H1 (cell line): ENCODE measurements at regions not wholly inside any gene's neighbourhood (a gene's known extent, or its start where the extent isn't known, plus 50 kb on each side); places are given as distances from the start of the nearest gene placed in this dataset.

Experiments used
- CTCF ChIA-PET: fragments of 300-600 bp; sonication (Branson Sonifier 250); formaldehyde crosslinking; loops from one replicate; lab custom pipeline; 2021; ENCODE audit not compliant: partially characterized antibody; lab: Charles Lee
- POLR2A ChIA-PET: fragments of 300-600 bp; sonication (Branson Sonifier 250); formaldehyde crosslinking; loops from one replicate; lab custom pipeline; 2021; ENCODE audit warnings: inconsistent platforms; ENCODE audit not compliant: partially characterized antibody; lab: Charles Lee
- DNase-seq, 2 experiments: peaks; one replicate each; pipeline versions ENCODE4 v3.0.0 to v3.0.0-alpha.2; 2010 to 2022; ENCODE audit warnings: low spot score in 2 of 2, low read depth in 1 of 2, mixed read lengths in 1 of 2
- FAIRE-seq: peaks from 2 replicates; lab custom pipeline; 2011; peaks lifted over from hg19 to GRCh38; lab: Jason Lieb, UNC
- H2AFZ ChIP-seq: 2 replicates; pipeline ENCODE4 v1.8.1; 2012; ENCODE audit warnings: low read length, inconsistent platforms
- H2AK5ac ChIP-seq: 2 replicates; pipeline ENCODE4 v1.6.1; 2013; ENCODE audit warnings: low read depth, low read length
- H2BK120ac ChIP-seq: replicated peaks from 2 replicates; pipeline ENCODE3; 2013; ENCODE audit warnings: low read depth, low read length, inconsistent platforms
- H2BK12ac ChIP-seq: 2 replicates; pipeline ENCODE4 v1.6.1; 2013; ENCODE audit warnings: low read depth, low read length
- H2BK15ac ChIP-seq: 2 replicates; pipeline ENCODE4 v1.6.1; 2013; ENCODE audit warnings: low read length
- H2BK20ac ChIP-seq: 2 replicates; pipeline ENCODE4 v1.6.1; 2013; ENCODE audit warnings: low read length
- H2BK5ac ChIP-seq: 2 replicates; pipeline ENCODE4 v1.6.1; 2013; ENCODE audit warnings: low read depth, low read length
- H3K14ac ChIP-seq: 2 replicates; pipeline ENCODE4 v1.6.1; 2013; ENCODE audit warnings: inconsistent platforms; ENCODE audit not compliant: insufficient read length
- H3K18ac ChIP-seq: 2 replicates; pipeline ENCODE4 v1.6.1; 2013; ENCODE audit warnings: low read length; ENCODE audit errors: extremely low read depth
- H3K23ac ChIP-seq: 2 replicates; pipeline ENCODE4 v1.6.1; 2013; ENCODE audit warnings: inconsistent platforms; ENCODE audit not compliant: insufficient read length
- H3K23me2 ChIP-seq: 2 replicates; pipeline ENCODE4 v1.6.1; 2013; ENCODE audit warnings: low read depth, low read length
- H3K27ac ChIP-seq: 2 replicates; pipeline ENCODE4 v1.6.1; 2011; ENCODE audit warnings: low read depth, low read length, inconsistent platforms
- H3K27me3 ChIP-seq, 4 experiments: replicated peaks in 1 of 4; 1 replicate in 1 of 4; 2 replicates in 3 of 4; pipeline versions ENCODE4 v1.6.1 to v1.8.1; 2011 to 2013; ENCODE audit warnings: low read length in 3 of 4, mild to moderate bottlenecking in 3 of 4, inconsistent platforms in 2 of 4, mixed read lengths in 2 of 4, moderate library complexity in 1 of 4; ENCODE audit not compliant: control insufficient read depth in 3 of 4, insufficient read depth in 3 of 4; ENCODE audit errors: extremely low read depth in 1 of 4
- H3K36me3 ChIP-seq, 4 experiments: 2 replicates each; pipeline versions ENCODE4 v1.6.1 to v1.8.1; 2011 to 2013; ENCODE audit warnings: mild to moderate bottlenecking in 4 of 4, low read length in 3 of 4, moderate library complexity in 2 of 4, control low read depth in 1 of 4, inconsistent platforms in 1 of 4; ENCODE audit not compliant: insufficient read depth in 4 of 4, control insufficient read depth in 2 of 4
- H3K4ac ChIP-seq: replicated peaks from 2 replicates; pipeline ENCODE3; 2013; ENCODE audit warnings: low read length, low read depth, mixed read lengths, inconsistent platforms; ENCODE audit not compliant: insufficient read length
- H3K4me1 ChIP-seq, 4 experiments: replicated peaks in 1 of 4; 1 replicate in 1 of 4; 2 replicates in 3 of 4; pipeline versions ENCODE4 v1.6.1 to v1.8.1; 2011 to 2013; ENCODE audit warnings: low read length in 3 of 4, inconsistent platforms in 2 of 4, mixed read lengths in 1 of 4; ENCODE audit not compliant: insufficient read depth in 4 of 4, control insufficient read depth in 3 of 4
- H3K4me2 ChIP-seq, 2 experiments: 2 replicates each; pipeline versions ENCODE4 v1.6.1 to v1.8.1; 2011 to 2013; ENCODE audit warnings: low read depth in 2 of 2, low read length in 2 of 2, control low read depth in 1 of 2, inconsistent platforms in 1 of 2, mild to moderate bottlenecking in 1 of 2; ENCODE audit not compliant: insufficient read depth in 1 of 2
- H3K4me3 ChIP-seq, 4 experiments: fragments of 200-600, 300-600 bp in 1 of 4; sonication (generic), shearing (Covaris generic), sonication (Bioruptor Twin) in 1 of 4; 2 replicates each; pipeline versions ENCODE4 v1.5.1 to v1.8.1; 2011 to 2016; ENCODE audit warnings: low read length in 4 of 4, low read depth in 3 of 4, control low read depth in 2 of 4, inconsistent platforms in 2 of 4, mild to moderate bottlenecking in 2 of 4, mixed read lengths in 1 of 4, moderate library complexity in 1 of 4; ENCODE audit not compliant: insufficient read depth in 2 of 4; ENCODE audit errors: extremely low read depth in 1 of 4
- H3K56ac ChIP-seq: replicated peaks from 2 replicates; pipeline ENCODE3; 2013; ENCODE audit warnings: low read depth, mild to moderate bottlenecking, mixed read lengths, low read length, inconsistent platforms; ENCODE audit not compliant: insufficient read length
- H3K79me1 ChIP-seq: 2 replicates; pipeline ENCODE4 v1.6.1; 2013; ENCODE audit warnings: low read depth, low read length, control low read depth
- H3K79me2 ChIP-seq, 2 experiments: 2 replicates each; pipeline versions ENCODE4 v1.6.1 to v1.8.1; 2012 to 2013; ENCODE audit warnings: low read length in 2 of 2, mild to moderate bottlenecking in 2 of 2, inconsistent platforms in 1 of 2; ENCODE audit not compliant: insufficient read depth in 2 of 2, control insufficient read depth in 1 of 2
- H3K9ac ChIP-seq, 4 experiments: replicated peaks in 1 of 4; 1 replicate in 1 of 4; 2 replicates in 3 of 4; pipeline versions ENCODE4 v1.6.1 to v1.8.1; 2011 to 2013; ENCODE audit warnings: low read depth in 3 of 4, low read length in 3 of 4, control low read depth in 2 of 4, mild to moderate bottlenecking in 2 of 4, moderate library complexity in 2 of 4, inconsistent platforms in 1 of 4; ENCODE audit errors: extremely low read depth in 1 of 4
- H3K9me3 ChIP-seq, 2 experiments: 2 replicates each; pipeline versions ENCODE4 v1.6.1 to v1.8.1; 2012 to 2013; ENCODE audit warnings: mild to moderate bottlenecking in 2 of 2, moderate library complexity in 2 of 2, control low read depth in 1 of 2, inconsistent platforms in 1 of 2, low read depth in 1 of 2, low read length in 1 of 2, mixed read lengths in 1 of 2; ENCODE audit not compliant: insufficient read depth in 2 of 2
- H4K20me1 ChIP-seq, 2 experiments: replicated peaks in 1 of 2; 2 replicates each; pipeline versions ENCODE3 to v1.8.1; 2011 to 2013; ENCODE audit warnings: inconsistent platforms in 2 of 2, low read length in 2 of 2, mild to moderate bottlenecking in 1 of 2; ENCODE audit not compliant: insufficient read depth in 2 of 2, control insufficient read depth in 1 of 2
- H4K5ac ChIP-seq: 2 replicates; pipeline ENCODE4 v1.6.1; 2013; ENCODE audit warnings: low read length, low read depth, mixed read lengths, inconsistent platforms; ENCODE audit not compliant: insufficient read length
- H4K8ac ChIP-seq: 2 replicates; pipeline ENCODE4 v1.8.0; 2013; ENCODE audit warnings: mild to moderate bottlenecking, moderate library complexity, low read length, inconsistent platforms; ENCODE audit not compliant: insufficient read depth; ENCODE audit errors: extremely low read depth
- H4K91ac ChIP-seq: replicated peaks from 2 replicates; pipeline ENCODE3; 2013; ENCODE audit warnings: low read length, mixed read lengths, inconsistent platforms; ENCODE audit not compliant: insufficient read length
- CBX8 ChIP-seq: fragments of 300-800, 300-1000 bp; sonication (generic); IDR thresholded peaks from 2 replicates; pipeline ENCODE4 v1.7.1; 2016; ENCODE audit warnings: low read depth, low read length, borderline replicate concordance
- CHD2 ChIP-seq: IDR thresholded peaks from 2 replicates; pipeline ENCODE4 v1.6.1; 2012; ENCODE audit warnings: low read length, improper control_type of control experiment
- CTBP2 ChIP-seq: IDR thresholded peaks from 2 replicates; pipeline ENCODE4 v1.7.0; 2011; ENCODE audit warnings: borderline replicate concordance, mild to moderate bottlenecking, moderate library complexity, mixed read lengths, low read length; ENCODE audit not compliant: insufficient read depth, insufficient read length
- NRF1 ChIP-seq: IDR thresholded peaks from 2 replicates; pipeline ENCODE4 v1.6.1; 2011; ENCODE audit warnings: mild to moderate bottlenecking, low read depth, low read length, improper control_type of control experiment
- RAD21 ChIP-seq, 2 experiments: IDR thresholded peaks in 1 of 2; conservative IDR thresholded peaks in 1 of 2; 2 replicates each; pipeline ENCODE4 v1.6.1; 2011; ENCODE audit warnings: low read depth in 2 of 2, low read length in 2 of 2, improper control_type of control experiment in 1 of 2, inconsistent platforms in 1 of 2, mild to moderate bottlenecking in 1 of 2, moderate library complexity in 1 of 2
- SAP30 ChIP-seq: fragments of 300-600 bp; sonication (generic); IDR thresholded peaks from 2 replicates; pipeline ENCODE4 v1.7.1; 2012; ENCODE audit warnings: low read length, moderate library complexity, mild to moderate bottlenecking, inconsistent platforms; ENCODE audit not compliant: insufficient read depth, insufficient replicate concordance
- SP1 ChIP-seq: IDR thresholded peaks from 2 replicates; pipeline ENCODE4 v1.6.1; 2011; ENCODE audit warnings: low read depth, low read length
- TCF12 ChIP-seq: IDR thresholded peaks from 2 replicates; pipeline ENCODE4 v1.6.1; 2011; ENCODE audit warnings: low read depth, mild to moderate bottlenecking, low read length
- WGBS, 2 experiments: shearing (Covaris generic) in 1 of 2; methylation state at CpG; one replicate each; pipeline versions ENCODE4 v1.1.6 to v1.1.7; 2013 to 2015; ENCODE audit warnings: low lambda C conversion rate in 2 of 2, mixed read lengths in 2 of 2, inconsistent platforms in 1 of 2, low coverage in 1 of 2, missing lambda C conversion rate in 1 of 2; ENCODE audit not compliant: insufficient replicate concordance in 2 of 2, insufficient coverage in 1 of 2, insufficient read length in 1 of 2; ENCODE audit errors: extremely low coverage in 1 of 2, missing lambda C conversion rate in 1 of 2; 5-methylcytosine and 5-hydroxymethylcytosine counted together
- TF ChIP-seq, protein P1 (sequence below), 3 experiments: IDR thresholded peaks; 1 replicate in 2 of 3; 2 replicates in 1 of 3; pipeline versions ENCODE4 v1.5.1 to v1.6.1; 2011; ENCODE audit warnings: low read length in 3 of 3, mild to moderate bottlenecking in 3 of 3, inconsistent platforms in 2 of 3, low read depth in 1 of 3, moderate library complexity in 1 of 3; ENCODE audit not compliant: insufficient read depth in 1 of 3; ENCODE audit errors: control extremely low read depth in 1 of 3
- TF ChIP-seq, protein P2 (sequence below): IDR thresholded peaks from 2 replicates; pipeline ENCODE4 v1.6.1; 2012; ENCODE audit warnings: low read length, inconsistent platforms

GRCh38 chr3:191136347-191136746 lies 62.7 kb upstream of the OSTN start:
- WGBS, 2 experiments, result 89% methylated on average over 6 of the region's 6 CpGs; no CpG with 5 or more reads in 1 of the 2 experiments

More at GRCh38 chr3:191136347-191136746, 62.7 kb upstream of the OSTN start:
- H2BK15ac ChIP-seq, result no peak overlapping the region
- TF ChIP-seq, protein P1, sequence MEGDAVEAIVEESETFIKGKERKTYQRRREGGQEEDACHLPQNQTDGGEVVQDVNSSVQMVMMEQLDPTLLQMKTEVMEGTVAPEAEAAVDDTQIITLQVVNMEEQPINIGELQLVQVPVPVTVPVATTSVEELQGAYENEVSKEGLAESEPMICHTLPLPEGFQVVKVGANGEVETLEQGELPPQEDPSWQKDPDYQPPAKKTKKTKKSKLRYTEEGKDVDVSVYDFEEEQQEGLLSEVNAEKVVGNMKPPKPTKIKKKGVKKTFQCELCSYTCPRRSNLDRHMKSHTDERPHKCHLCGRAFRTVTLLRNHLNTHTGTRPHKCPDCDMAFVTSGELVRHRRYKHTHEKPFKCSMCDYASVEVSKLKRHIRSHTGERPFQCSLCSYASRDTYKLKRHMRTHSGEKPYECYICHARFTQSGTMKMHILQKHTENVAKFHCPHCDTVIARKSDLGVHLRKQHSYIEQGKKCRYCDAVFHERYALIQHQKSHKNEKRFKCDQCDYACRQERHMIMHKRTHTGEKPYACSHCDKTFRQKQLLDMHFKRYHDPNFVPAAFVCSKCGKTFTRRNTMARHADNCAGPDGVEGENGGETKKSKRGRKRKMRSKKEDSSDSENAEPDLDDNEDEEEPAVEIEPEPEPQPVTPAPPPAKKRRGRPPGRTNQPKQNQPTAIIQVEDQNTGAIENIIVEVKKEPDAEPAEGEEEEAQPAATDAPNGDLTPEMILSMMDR (IDR thresholded peaks at IDR 0.05; ENCODE audit: control extremely low read depth in 1 of 3, insufficient read depth in 1 of 3, low read depth in 1 of 3, low read length in 3 of 3), result peak in 1 of 3 experiments; percentile 41; a peak in 1 of 4 replicates
- TF ChIP-seq, protein P2, sequence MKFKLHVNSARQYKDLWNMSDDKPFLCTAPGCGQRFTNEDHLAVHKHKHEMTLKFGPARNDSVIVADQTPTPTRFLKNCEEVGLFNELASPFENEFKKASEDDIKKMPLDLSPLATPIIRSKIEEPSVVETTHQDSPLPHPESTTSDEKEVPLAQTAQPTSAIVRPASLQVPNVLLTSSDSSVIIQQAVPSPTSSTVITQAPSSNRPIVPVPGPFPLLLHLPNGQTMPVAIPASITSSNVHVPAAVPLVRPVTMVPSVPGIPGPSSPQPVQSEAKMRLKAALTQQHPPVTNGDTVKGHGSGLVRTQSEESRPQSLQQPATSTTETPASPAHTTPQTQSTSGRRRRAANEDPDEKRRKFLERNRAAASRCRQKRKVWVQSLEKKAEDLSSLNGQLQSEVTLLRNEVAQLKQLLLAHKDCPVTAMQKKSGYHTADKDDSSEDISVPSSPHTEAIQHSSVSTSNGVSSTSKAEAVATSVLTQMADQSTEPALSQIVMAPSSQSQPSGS, result no peak
- TF ChIP-seq SAP30, result no peak
- no peak for TF ChIP-seq CHD2
- no peak for TF ChIP-seq CTBP2
- TF ChIP-seq CBX8, result no peak
- no peak for TF ChIP-seq NRF1
- TF ChIP-seq TCF12, result no peak
- TF ChIP-seq SP1, result no peak
- TF ChIP-seq RAD21 (IDR thresholded peaks at IDR 0.05 in 1 of 2, conservative IDR thresholded peaks at IDR 0.05 in 1 of 2; ENCODE audit: low read depth in 2 of 2, low read length in 2 of 2), result peak; percentile 59 to 65
- TF ChIP-seq, all 59 proteins: peak for 2
- H2AFZ ChIP-seq, result no peak overlapping the region
- H4K8ac ChIP-seq, result no peak overlapping the region
- H4K20me1 ChIP-seq, result no peaks in the 10 kb centered on the region
- no peak overlapping the region for H3K9ac ChIP-seq
- no peak overlapping the region for H3K4me2 ChIP-seq
- no peaks in the 10 kb centered on the region for H3K9me3 ChIP-seq
- DNase-seq (peak in 1 of 2 experiments; percentile 1), FAIRE-seq (no peak)
- H3K14ac ChIP-seq, result no peak overlapping the region
- H3K79me1 ChIP-seq, result no peaks in the 10 kb centered on the region
- no peak overlapping the region for H2BK12ac ChIP-seq
- H3K4me1 ChIP-seq, result no peaks in the 10 kb centered on the region
- no peak overlapping the region for H4K5ac ChIP-seq
- H3K56ac ChIP-seq, result no peak overlapping the region
- H3K23me2 ChIP-seq, result no peaks in the 10 kb centered on the region
- no peaks in the 10 kb centered on the region for H3K27me3 ChIP-seq
- H3K18ac ChIP-seq, result no peak overlapping the region
- no peak overlapping the region for H3K27ac ChIP-seq
- ChIA-PET CTCF (interaction anchor here (0.8 to 1.4 kb wide), 4 partner anchors 8 to 692 kb away, joined by 3 to 4 read pairs (median 3); no protein-coding TSS in a partner anchor), POLR2A (no interaction called here)
- H3K36me3 ChIP-seq, result no peaks in the 10 kb centered on the region
- no peak overlapping the region for H2BK5ac ChIP-seq
- no peak overlapping the region for H2BK120ac ChIP-seq
- H2AK5ac ChIP-seq, result no peak overlapping the region
- H3K4ac ChIP-seq, result no peak overlapping the region
- H3K23ac ChIP-seq, result no peak overlapping the region
- H3K79me2 ChIP-seq, result no peaks in the 10 kb centered on the region
- no peak overlapping the region for H3K4me3 ChIP-seq
- no peak overlapping the region for H2BK20ac ChIP-seq
- H4K91ac ChIP-seq, result no peak overlapping the region
